H9 (cell line): ENCODE measurements at regions not wholly inside any gene's neighbourhood (a gene's known extent, or its start where the extent isn't known, plus 50 kb on each side); places are given as distances from the start of the nearest gene placed in this dataset.

Source experiments
- DNase-seq: peaks from one replicate; pipeline ENCODE4 v3.0.0-alpha.2; 2017
- H2AFZ ChIP-seq: one replicate; pipeline ENCODE4 v1.6.1; 2013; ENCODE audit warnings: mild to moderate bottlenecking, low read length, control low read depth, moderate library complexity
- H2AK5ac ChIP-seq: 2 replicates; pipeline ENCODE4 v1.6.1; 2013; ENCODE audit warnings: low read length, control low read depth, mixed read lengths; ENCODE audit not compliant: insufficient read length
- H2BK120ac ChIP-seq: one replicate; pipeline ENCODE4 v1.6.1; 2013; ENCODE audit warnings: low read depth, mild to moderate bottlenecking, low read length, control low read depth, inconsistent platforms; ENCODE audit not compliant: poor library complexity, severe bottlenecking
- H2BK12ac ChIP-seq: 2 replicates; pipeline ENCODE4 v1.6.1; 2013; ENCODE audit warnings: low read length, control low read depth, mixed read lengths, low read depth; ENCODE audit not compliant: insufficient read length
- H2BK15ac ChIP-seq: 2 replicates; pipeline ENCODE4 v1.6.1; 2013; ENCODE audit warnings: low read depth, low read length, control low read depth
- H2BK20ac ChIP-seq: one replicate; pipeline ENCODE4 v1.6.1; 2013; ENCODE audit warnings: low read depth, mild to moderate bottlenecking, low read length, control low read depth, inconsistent platforms; ENCODE audit not compliant: poor library complexity, severe bottlenecking
- H2BK5ac ChIP-seq: 2 replicates; pipeline ENCODE4 v1.6.1; 2013; ENCODE audit warnings: low read length, control low read depth, mixed read lengths; ENCODE audit not compliant: insufficient read length
- H3K14ac ChIP-seq: 2 replicates; pipeline ENCODE4 v1.6.1; 2013; ENCODE audit warnings: low read length, control low read depth; ENCODE audit not compliant: insufficient read depth
- H3K18ac ChIP-seq: 2 replicates; pipeline ENCODE4 v1.6.1; 2013; ENCODE audit warnings: low read depth, mild to moderate bottlenecking, mixed read lengths, low read length, control low read depth; ENCODE audit not compliant: insufficient read length
- H3K23ac ChIP-seq: 2 replicates; pipeline ENCODE4 v1.6.1; 2013; ENCODE audit warnings: low read length, control low read depth, mixed read lengths, low read depth; ENCODE audit not compliant: insufficient read length
- H3K23me2 ChIP-seq: 2 replicates; pipeline ENCODE4 v1.6.1; 2013; ENCODE audit warnings: low read depth, mild to moderate bottlenecking, mixed read lengths, low read length, control low read depth; ENCODE audit not compliant: insufficient read length, poor library complexity, severe bottlenecking
- H3K27ac ChIP-seq: 2 replicates; pipeline ENCODE4 v1.5.1; 2013; ENCODE audit warnings: low read length, control low read depth, mixed read lengths, low read depth; ENCODE audit not compliant: insufficient read length
- H3K27me3 ChIP-seq: 2 replicates; pipeline ENCODE4 v1.6.1; 2013; ENCODE audit warnings: low read length, control low read depth, inconsistent platforms; ENCODE audit not compliant: insufficient read depth
- H3K4ac ChIP-seq: 2 replicates; pipeline ENCODE4 v1.6.1; 2013; ENCODE audit warnings: low read depth, mild to moderate bottlenecking, control low read depth, inconsistent platforms, low read length, moderate library complexity
- H3K4me1 ChIP-seq: 2 replicates; pipeline ENCODE4 v1.6.1; 2013; ENCODE audit warnings: low read length, control low read depth, inconsistent platforms; ENCODE audit not compliant: insufficient read depth
- H3K4me2 ChIP-seq: 2 replicates; pipeline ENCODE4 v1.6.1; 2013; ENCODE audit warnings: low read length, control low read depth, mixed read lengths; ENCODE audit not compliant: insufficient read length, insufficient read depth
- H3K56ac ChIP-seq: 2 replicates; pipeline ENCODE4 v1.6.1; 2013; ENCODE audit warnings: low read depth, mild to moderate bottlenecking, mixed read lengths, low read length, control low read depth; ENCODE audit not compliant: insufficient read length
- H3K79me1 ChIP-seq: 2 replicates; pipeline ENCODE4 v1.6.1; 2013; ENCODE audit warnings: low read depth, mild to moderate bottlenecking, moderate library complexity, low read length, control low read depth, inconsistent platforms; ENCODE audit not compliant: insufficient read depth, poor library complexity, severe bottlenecking
- H3K79me2 ChIP-seq: 2 replicates; pipeline ENCODE4 v1.6.1; 2013; ENCODE audit warnings: low read length, control low read depth, inconsistent platforms; ENCODE audit not compliant: insufficient read depth
- H3K9ac ChIP-seq: 2 replicates; pipeline ENCODE4 v1.6.1; 2013; ENCODE audit warnings: low read length, control low read depth, mixed read lengths; ENCODE audit not compliant: insufficient read length; ENCODE audit errors: extremely low read depth
- H3K9me3 ChIP-seq: one replicate; pipeline ENCODE4 v1.6.1; 2013; ENCODE audit warnings: low read depth, low read length, inconsistent platforms; ENCODE audit not compliant: control insufficient read depth
- H3T11ph ChIP-seq: one replicate; pipeline ENCODE4 v1.6.1; 2013; ENCODE audit warnings: mild to moderate bottlenecking, low read length, control low read depth, inconsistent platforms
- H4K20me1 ChIP-seq: one replicate; pipeline ENCODE4 v1.6.1; 2013; ENCODE audit not compliant: control insufficient read depth, insufficient read length, insufficient read depth
- H4K5ac ChIP-seq: 2 replicates; pipeline ENCODE4 v1.6.1; 2013; ENCODE audit warnings: low read depth, mild to moderate bottlenecking, mixed read lengths, low read length, control low read depth; ENCODE audit not compliant: insufficient read length
- H4K8ac ChIP-seq: replicated peaks from 2 replicates; pipeline ENCODE4 v1.6.1; 2013; ENCODE audit warnings: low read length, control low read depth, mixed read lengths, low read depth; ENCODE audit not compliant: insufficient read length
- H4K91ac ChIP-seq: 2 replicates; pipeline ENCODE4 v1.6.1; 2013; ENCODE audit warnings: low read depth, mild to moderate bottlenecking, moderate library complexity, mixed read lengths, low read length, control low read depth; ENCODE audit not compliant: insufficient read length
- H3K27ac Mint-ChIP-seq, 3 experiments: 2 replicates in 2 of 3; 3 replicates in 1 of 3; pipeline ENCODE4 v1.8.0; 2020 to 2021; ENCODE audit warnings: mixed read lengths in 3 of 3, mild to moderate bottlenecking in 1 of 3, moderate library complexity in 1 of 3
- H3K27me3 Mint-ChIP-seq: 2 replicates; pipeline ENCODE4 v1.8.0; 2021; ENCODE audit warnings: low read depth, mild to moderate bottlenecking, moderate library complexity, mixed read lengths
- H3K36me3 Mint-ChIP-seq, 3 experiments: 2 replicates in 2 of 3; 3 replicates in 1 of 3; pipeline ENCODE4 v1.8.0; 2020 to 2021; ENCODE audit warnings: low read depth in 3 of 3, mixed read lengths in 3 of 3; ENCODE audit not compliant: insufficient read depth in 1 of 3
- H3K4me1 Mint-ChIP-seq, 2 experiments: 2 replicates each; pipeline ENCODE4 v1.8.0; 2020; ENCODE audit warnings: mixed read lengths in 2 of 2
- H3K4me3 Mint-ChIP-seq, 2 experiments: 2 replicates in 1 of 2; 3 replicates in 1 of 2; pipeline ENCODE4 v1.8.0; 2020 to 2021; ENCODE audit warnings: mild to moderate bottlenecking in 2 of 2, mixed read lengths in 2 of 2, moderate library complexity in 1 of 2
- H3K9me3 Mint-ChIP-seq, 2 experiments: 2 replicates in 1 of 2; 3 replicates in 1 of 2; pipeline ENCODE4 v1.8.0; 2020; ENCODE audit warnings: mild to moderate bottlenecking in 2 of 2, mixed read lengths in 2 of 2, moderate library complexity in 1 of 2
- CTCF ChIP-seq: fragments of 200-600 bp; sonication (generic); conservative IDR thresholded peaks from 3 replicates; pipeline ENCODE4 v1.8.0; 2021; ENCODE audit warnings: antibody characterized with exemption, mild to moderate bottlenecking
- WGBS: extraction: QIAGEN DNeasy Blood & Tissue Kit; methylation state at CpG from one replicate; pipeline ENCODE4 v1.1.7; 2013; ENCODE audit warnings: missing lambda C conversion rate, low lambda C conversion rate, mixed read lengths; ENCODE audit not compliant: insufficient read length; ENCODE audit errors: extremely low coverage; 5-methylcytosine and 5-hydroxymethylcytosine counted together

GRCh38 chr15:94968133-94968532 lies 736.8 kb downstream of the MCTP2 start:
- Histone ChIP-seq H2AK5ac (no peak overlapping the region), H3K56ac (no peak overlapping the region), H2BK20ac (no peak overlapping the region), H3K23ac (no peak overlapping the region), H3K14ac (no peak overlapping the region), H4K20me1 (no peaks in the 10 kb centered on the region), H2BK5ac (no peak overlapping the region), H3K79me1 (no peaks in the 10 kb centered on the region), H3K4ac (no peak overlapping the region), H2BK120ac (no peak overlapping the region), H3K27me3 (no peaks in the 10 kb centered on the region), H3K23me2 (no peaks in the 10 kb centered on the region), H3K27ac (no peak overlapping the region), H3K9me3 (no peaks in the 10 kb centered on the region), H2BK15ac (no peak overlapping the region), H3K18ac (no peak overlapping the region), H4K5ac (no peak overlapping the region), H3T11ph (no peak overlapping the region), H2AFZ (no peak overlapping the region), H4K91ac (no peak overlapping the region), H3K79me2 (no peaks in the 10 kb centered on the region), H3K9ac (no peak overlapping the region), H3K4me2 (no peak overlapping the region), H3K4me1 (no peaks in the 10 kb centered on the region), H4K8ac (no peak overlapping the region), H2BK12ac (no peak overlapping the region)
- Mint-ChIP-seq H3K4me3 (no peak overlapping the region), H3K27ac (peak overlapping the region in 1 of 3 experiments; percentile 49; a peak in 1 of 7 replicates), H3K27me3 (no peaks in the 10 kb centered on the region), H3K4me1 (peaks cover 12 to 13% of the 10 kb centered on the region in 2 experiments), H3K36me3 (no peaks in the 10 kb centered on the region), H3K9me3 (peaks cover 0 to 3% of the 10 kb centered on the region in 2 experiments; a peak in 1 of 5 replicates)
- TF ChIP-seq CTCF = no peak
- no peak for DNase-seq
- WGBS = no CpG with 5 or more reads among the region's 5 CpGs
